ENCODE measurements at regions not wholly inside any gene's neighbourhood (a gene's known extent, or its start where the extent isn't known, plus 50 kb on each side); places are given as distances from the start of the nearest gene placed in this dataset.
"Not testable (repeated sequence)": the region's sequence is repeated elsewhere in the genome, so short reads cannot be mapped to it uniquely, and the experiment has no call there.

DNA sequence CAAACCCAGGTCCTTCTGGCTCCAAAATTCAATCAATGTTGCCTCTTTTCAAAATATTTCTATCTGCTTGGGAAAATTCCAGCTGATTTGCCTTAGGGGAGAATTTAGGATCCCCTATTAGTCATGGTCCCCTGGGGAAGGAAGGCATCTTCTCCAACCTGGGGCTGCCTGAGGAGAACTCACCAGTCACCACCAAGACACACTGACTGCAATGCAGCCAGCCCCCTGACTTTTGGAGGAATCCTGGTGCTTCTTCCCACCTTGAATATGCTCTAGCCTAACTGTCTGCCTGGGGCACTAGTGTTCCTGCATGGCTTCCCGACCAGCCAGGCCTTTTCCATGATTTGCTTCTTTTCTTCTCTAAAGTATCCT lies 71.8 kb upstream of the BCL2L14 start:
- Mint-ChIP-seq H3K4me3 (no peak overlapping the region), H3K4me1 (peaks cover 0 to 4% (median 2%) of the 10 kb centered on the region in 3 donors), H3K27ac (no peak overlapping the region), H3K9me3 (no peaks in the 10 kb centered on the region), H3K27me3 (no peaks in the 10 kb centered on the region), H3K36me3 (peaks cover 2% of the 10 kb centered on the region)

DNA sequence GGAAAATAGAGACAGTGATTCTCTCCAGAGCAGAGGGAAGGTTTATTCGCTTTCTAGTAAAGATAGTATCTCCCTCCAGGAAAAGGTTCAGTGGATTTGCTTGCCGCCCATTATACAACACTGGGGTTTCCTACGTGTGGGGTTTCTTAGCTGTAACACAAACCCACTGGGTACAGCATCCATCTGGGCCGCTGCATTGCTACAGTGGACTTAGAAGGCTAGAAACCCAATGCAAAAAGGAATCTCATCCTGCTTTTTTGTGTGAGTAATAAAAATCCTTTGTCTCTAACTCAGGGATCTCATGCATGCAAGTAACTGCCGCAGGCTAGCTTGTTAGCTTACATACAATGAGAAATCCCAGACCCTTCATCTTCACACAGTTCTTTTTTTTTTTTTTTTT lies 67.1 kb upstream of the BCL2L14 start:
- Mint-ChIP-seq H3K36me3 (peaks cover 2% of the 10 kb centered on the region), H3K9me3 (peaks cover 0 to 2% (median 0%) of the 10 kb centered on the region in 3 donors), H3K27me3 (peaks cover 10% of the 10 kb centered on the region), H3K4me3 (no peak overlapping the region), H3K4me1 (peaks cover 16 to 22% (median 18%) of the 10 kb centered on the region in 3 donors), H3K27ac (no peak overlapping the region)

DNA sequence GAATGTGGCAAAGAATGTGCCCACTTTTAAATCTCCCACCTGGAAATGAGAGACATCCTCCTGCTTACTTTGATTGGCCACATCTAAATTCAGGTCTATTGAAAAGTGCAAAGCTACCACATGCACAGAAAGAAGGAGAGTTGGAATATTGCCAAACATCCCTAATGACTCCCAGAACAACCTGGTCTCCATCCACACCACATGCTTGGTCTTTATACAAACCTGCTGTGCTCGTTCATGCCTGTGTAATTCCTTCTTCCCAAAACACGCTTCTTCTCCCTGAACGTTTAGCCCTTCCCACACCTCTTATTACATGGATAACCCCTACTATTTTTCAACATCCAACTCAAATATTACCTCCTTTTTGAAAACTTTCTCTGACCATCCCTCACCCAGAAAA lies 66.2 kb upstream of the BCL2L14 start:
- peaks cover 20 to 27% (median 23%) of the 10 kb centered on the region in 3 donors for H3K4me1 Mint-ChIP-seq
- peaks cover 2% of the 10 kb centered on the region for H3K36me3 Mint-ChIP-seq
- peak overlapping the region in 1 of 3 donors; percentile 12 for H3K27ac Mint-ChIP-seq
- H3K27me3 Mint-ChIP-seq = peaks cover 10% of the 10 kb centered on the region
- H3K9me3 Mint-ChIP-seq = peaks cover 0 to 2% (median 0%) of the 10 kb centered on the region in 3 donors
- no peak overlapping the region for H3K4me3 Mint-ChIP-seq

DNA sequence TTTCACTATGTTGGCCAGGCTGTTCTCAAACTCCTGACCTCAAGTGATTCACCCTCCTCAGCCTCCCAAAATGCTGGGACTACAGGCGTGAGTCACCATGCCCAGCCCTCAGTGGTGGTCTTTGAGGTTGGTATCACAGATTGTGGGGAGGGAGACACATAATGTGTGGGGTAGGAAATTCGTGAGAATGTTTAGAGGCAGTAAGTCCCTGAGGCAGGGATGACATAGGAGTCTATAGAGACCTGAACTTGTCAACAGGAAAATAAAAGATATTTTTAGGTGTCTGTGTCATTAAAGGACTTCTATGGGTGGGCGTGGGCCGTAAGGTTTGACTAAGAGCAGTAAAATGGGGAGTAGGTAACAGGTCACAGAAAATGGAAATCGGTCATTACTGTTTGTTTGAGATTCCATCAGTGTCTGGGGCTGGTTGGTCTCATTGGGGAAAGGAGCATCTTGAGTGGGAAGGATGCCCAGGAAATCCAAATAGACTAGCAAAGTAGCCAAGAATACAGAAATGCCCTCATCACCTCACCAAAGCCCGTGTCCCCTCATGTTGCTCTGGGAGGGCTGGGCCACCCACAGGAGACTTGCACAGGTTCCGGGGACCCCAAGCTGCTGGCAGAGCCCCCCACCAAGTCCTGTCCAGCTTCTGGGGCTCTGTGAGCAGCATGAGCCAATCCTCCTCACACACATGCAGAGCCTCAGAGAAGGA lies 63.6 kb upstream of the BCL2L14 start:
- peak overlapping the region in 1 of 3 donors; percentile 89 for H3K27ac Mint-ChIP-seq
- H3K36me3 Mint-ChIP-seq = peaks cover 2% of the 10 kb centered on the region
- H3K4me1 Mint-ChIP-seq = peaks cover 42 to 49% (median 45%) of the 10 kb centered on the region in 3 donors
- H3K4me3 Mint-ChIP-seq = peak overlapping the region in 2 of 4 donors; percentile 4 to 73
- peaks cover 0 to 2% (median 0%) of the 10 kb centered on the region in 3 donors for H3K9me3 Mint-ChIP-seq
- peaks cover 10% of the 10 kb centered on the region for H3K27me3 Mint-ChIP-seq

DNA sequence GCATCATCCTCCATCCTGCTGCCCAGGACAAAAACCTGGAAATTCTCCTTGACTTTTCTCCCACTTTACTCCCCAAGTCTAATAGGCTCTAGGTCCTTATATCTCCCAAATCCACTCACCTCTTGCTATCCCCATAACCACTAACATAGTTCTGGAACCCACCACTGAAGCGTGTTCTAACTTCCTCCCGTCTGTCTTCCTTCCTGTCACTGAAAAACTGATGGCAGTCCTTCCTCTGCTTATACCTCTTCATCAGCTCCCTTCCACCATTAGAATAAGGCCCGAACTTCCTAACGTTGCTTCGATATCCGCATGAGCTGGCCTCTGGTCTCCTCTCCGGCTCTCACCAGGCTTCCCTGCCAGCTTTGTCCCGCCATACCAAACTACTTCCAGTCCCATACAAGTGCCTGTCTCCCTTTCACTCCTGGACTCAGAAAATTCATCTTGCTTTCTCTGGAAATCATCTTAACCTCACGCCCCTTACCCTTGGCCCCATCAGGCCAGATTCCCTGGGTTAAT lies 63.0 kb upstream of the BCL2L14 start:
- H3K4me3 Mint-ChIP-seq = peak overlapping the region in 2 of 4 donors; percentile 31 to 63
- peaks cover 0 to 2% (median 0%) of the 10 kb centered on the region in 3 donors for H3K9me3 Mint-ChIP-seq
- peaks cover 10% of the 10 kb centered on the region for H3K27me3 Mint-ChIP-seq
- peak overlapping the region in 1 of 3 donors; percentile 89 for H3K27ac Mint-ChIP-seq
- peaks cover 43 to 54% (median 49%) of the 10 kb centered on the region in 3 donors for H3K4me1 Mint-ChIP-seq
- peaks cover 2% of the 10 kb centered on the region for H3K36me3 Mint-ChIP-seq

DNA sequence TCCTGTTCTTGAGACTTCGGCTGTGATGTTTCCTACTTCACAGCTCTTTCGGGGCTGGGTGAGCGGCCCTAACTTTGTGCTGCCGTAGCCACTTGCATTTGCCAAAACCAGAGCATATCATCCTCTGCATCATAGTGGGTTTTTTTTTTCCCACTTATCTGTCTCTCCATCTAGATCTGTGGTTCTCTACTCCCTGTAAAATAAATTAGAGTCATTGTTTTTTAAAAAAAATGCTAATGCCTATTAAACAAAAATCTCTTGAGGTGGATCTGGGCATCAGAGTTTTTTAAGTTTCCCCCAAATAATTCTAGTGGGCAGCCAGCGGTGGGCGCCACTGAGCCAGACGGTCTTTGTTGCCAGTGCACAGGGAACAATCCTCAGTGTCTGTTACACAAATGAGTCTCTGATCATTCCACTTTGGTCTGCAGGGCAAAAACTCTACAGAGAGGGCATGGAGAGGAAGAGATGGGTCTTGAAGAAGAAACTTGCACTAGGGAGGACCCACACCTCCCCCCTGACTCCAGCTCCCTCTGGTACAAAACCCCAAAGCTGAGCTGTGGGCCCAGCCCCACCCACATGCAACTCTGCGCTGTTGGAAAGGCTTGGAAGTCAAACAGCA lies 62.4 kb upstream of the BCL2L14 start:
- peaks cover 10% of the 10 kb centered on the region for H3K27me3 Mint-ChIP-seq
- H3K27ac Mint-ChIP-seq = no peak overlapping the region
- peaks cover 0 to 2% (median 0%) of the 10 kb centered on the region in 3 donors for H3K9me3 Mint-ChIP-seq
- peaks cover 43 to 54% (median 49%) of the 10 kb centered on the region in 3 donors for H3K4me1 Mint-ChIP-seq
- H3K4me3 Mint-ChIP-seq = peak overlapping the region in 2 of 4 donors; percentile 59 to 63
- peaks cover 2% of the 10 kb centered on the region for H3K36me3 Mint-ChIP-seq

DNA sequence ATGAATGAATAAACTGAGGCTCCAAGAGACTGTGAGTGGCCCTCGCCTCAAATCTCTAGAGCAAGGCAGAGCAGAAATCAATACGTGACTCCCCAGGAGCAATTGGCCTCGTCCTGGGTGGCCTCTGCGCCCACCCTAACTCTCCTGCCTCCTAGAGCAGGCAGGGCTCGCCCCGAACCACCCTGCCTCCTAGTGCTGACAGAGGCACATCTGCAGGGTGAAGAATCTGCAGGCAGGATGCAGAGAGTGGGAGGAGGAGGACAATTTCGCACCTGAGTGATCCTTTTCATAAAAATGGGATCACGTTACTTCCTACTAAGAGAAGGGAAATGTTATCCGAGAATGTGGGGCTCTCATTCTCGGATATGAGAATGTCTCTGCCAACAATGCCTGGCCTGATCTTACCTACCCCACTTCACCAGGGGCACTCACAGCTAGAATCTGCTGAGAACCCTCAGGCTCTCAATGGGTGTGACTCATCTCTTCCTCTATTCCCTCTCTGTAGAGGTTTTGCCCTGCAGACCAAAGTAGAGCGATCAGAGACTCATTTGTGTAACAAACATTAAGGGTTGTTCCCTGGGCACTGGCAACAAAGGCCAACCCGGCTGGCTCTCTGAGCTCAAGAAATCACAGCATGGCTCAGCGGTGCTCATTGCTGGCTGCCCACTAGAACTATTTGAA lies 61.7 kb upstream of the BCL2L14 start:
- H3K4me3 Mint-ChIP-seq = peak overlapping the region; percentile 4 to 69 (median 46)
- H3K4me1 Mint-ChIP-seq = peaks cover 43 to 54% (median 49%) of the 10 kb centered on the region in 3 donors
- peak overlapping the region in 1 of 3 donors; percentile 61 for H3K27ac Mint-ChIP-seq

DNA sequence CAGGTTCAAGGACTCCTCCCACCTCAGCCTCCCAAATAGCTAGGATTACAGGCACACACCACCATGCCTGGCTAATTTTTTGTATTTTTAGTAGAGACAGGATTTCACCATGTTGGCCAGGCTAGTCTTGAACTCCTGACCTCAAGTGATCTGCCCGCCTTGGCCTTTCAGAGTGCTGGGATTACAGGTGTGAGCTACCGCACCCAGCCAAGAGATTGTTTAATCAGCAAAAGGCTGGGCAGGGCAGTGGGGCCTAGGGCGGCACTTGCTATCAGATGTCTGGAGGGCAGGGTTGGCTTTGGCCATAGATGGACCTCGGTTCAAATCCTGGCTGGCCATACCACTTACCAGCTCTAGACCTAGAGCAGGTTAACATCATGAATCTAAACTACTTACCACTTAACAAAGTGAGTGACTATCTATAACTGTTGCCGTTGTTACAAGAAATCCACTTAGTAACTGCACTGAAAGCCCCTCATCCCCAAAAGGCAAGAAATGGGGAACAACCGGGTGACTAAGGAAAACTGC lies 60.9 kb upstream of the BCL2L14 start:
- not testable (repeated sequence) for H3K27me3 Mint-ChIP-seq, H3K36me3 Mint-ChIP-seq, H3K9me3 Mint-ChIP-seq
- Mint-ChIP-seq H3K4me1 (peaks cover 43 to 54% (median 49%) of the 10 kb centered on the region in 3 donors), H3K27ac (peak overlapping the region; percentile 64 to 95 (median 73)), H3K4me3 (peak overlapping the region; percentile 76 to 94 (median 86))

More for the DNA sequence above, 61.7 kb upstream of the BCL2L14 start:
- peaks cover 2% of the 10 kb centered on the region for H3K36me3 Mint-ChIP-seq
- H3K27me3 Mint-ChIP-seq = peaks cover 10% of the 10 kb centered on the region
- H3K9me3 Mint-ChIP-seq = peaks cover 0 to 2% (median 0%) of the 10 kb centered on the region in 3 donors

DNA sequence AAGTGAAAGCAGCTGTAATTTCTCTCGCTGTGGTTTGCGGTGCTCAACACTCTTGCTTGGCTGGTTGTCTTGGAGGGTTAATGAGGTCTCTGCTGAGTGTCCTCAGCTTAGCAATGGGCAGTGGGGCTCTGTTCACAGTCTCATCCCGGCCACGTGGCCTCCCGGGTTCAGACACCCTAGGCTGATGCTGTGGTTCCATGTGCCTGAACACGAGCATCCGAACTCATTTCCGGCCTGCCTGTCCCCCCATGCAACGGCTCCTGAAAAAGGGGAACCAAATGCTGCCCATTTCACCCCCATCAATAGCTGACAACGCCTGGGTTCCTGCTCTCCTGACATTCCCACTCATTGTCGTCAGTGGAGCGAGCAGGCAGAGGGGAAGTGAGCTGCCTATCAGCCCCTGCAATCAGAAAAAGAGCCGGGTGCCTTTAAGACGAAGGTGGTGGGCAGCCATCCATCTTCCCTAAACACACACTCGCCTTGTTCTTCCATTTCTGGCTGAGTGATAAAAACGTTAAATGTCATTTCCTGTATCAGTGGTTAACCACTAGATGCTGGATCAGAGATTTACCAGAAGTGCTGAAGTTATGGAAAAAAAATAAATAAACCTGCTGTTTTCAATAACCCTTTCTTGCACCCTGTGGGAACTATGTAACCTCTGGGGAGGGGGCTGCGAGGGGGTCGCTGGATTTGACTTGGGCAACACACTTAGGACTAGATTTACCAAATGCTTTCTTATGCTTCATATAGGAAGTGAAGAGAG lies 60.3 kb upstream of the BCL2L14 start:
- Mint-ChIP-seq H3K27ac (peak overlapping the region; percentile 64 to 95 (median 73)), H3K36me3 (no peaks in the 10 kb centered on the region), H3K9me3 (peaks cover 0 to 2% (median 0%) of the 10 kb centered on the region in 3 donors), H3K4me3 (peak overlapping the region; percentile 76 to 94 (median 86)), H3K27me3 (peaks cover 8% of the 10 kb centered on the region), H3K4me1 (peaks cover 43 to 54% (median 49%) of the 10 kb centered on the region in 3 donors)

DNA sequence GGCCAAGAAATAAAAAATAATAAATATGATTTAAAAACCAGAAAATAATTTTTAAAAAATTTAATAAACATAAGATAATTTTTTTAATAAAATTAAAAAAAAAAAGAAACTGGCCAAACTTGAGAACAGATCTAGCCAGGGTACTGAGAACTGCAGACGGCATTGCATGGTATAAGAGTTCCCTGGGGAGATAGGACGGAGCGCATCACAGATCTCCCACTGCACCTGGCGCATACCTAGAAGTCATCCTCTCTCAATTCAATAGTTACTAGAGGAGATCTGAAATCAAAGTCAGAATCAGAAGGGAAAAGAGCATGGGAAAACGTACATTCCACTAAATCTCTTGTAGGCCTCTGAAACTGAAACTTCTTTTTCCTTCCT lies 58.9 kb upstream of the BCL2L14 start:
- Mint-ChIP-seq H3K27me3 (peaks cover 8% of the 10 kb centered on the region), H3K4me1 (peaks cover 43 to 52% (median 48%) of the 10 kb centered on the region in 3 donors), H3K27ac (no peak overlapping the region), H3K36me3 (no peaks in the 10 kb centered on the region), H3K4me3 (peak overlapping the region; percentile 6 to 70 (median 40)), H3K9me3 (no peaks in the 10 kb centered on the region)

DNA sequence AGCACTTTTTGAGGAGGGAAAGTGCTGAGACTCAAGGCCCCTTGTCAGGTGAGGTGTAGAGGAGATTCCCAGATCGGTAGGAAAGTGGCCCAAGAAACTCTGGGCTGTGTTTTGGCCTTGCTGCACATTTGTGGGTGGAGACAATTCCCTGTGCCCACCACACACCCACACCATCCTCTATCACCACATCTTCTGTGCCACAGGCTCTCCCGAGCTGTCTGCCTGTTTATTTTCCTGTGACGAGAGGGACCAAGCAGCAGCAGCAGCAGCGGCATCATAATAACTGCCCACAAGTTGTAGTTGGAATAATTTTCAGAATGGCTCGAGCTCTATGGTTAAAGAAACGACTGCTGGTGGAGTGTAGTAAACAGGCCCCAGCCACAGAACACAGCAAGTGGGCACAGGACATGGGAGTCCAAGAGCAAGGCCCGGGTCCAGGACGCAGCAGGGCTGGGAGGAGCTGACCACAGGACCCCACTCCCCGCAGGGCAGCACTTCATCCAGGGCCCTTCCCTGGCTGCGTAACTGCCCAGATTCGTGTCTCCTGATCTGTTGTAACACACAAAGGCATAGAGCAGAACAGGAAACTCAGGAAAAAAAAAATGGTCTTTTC lies 55.6 kb upstream of the BCL2L14 start:
- Mint-ChIP-seq H3K4me3 (no peak overlapping the region), H3K27ac (peak overlapping the region in 1 of 3 donors; percentile 52), H3K9me3 (no peaks in the 10 kb centered on the region), H3K4me1 (peaks cover 16 to 24% (median 21%) of the 10 kb centered on the region in 3 donors), H3K36me3 (no peaks in the 10 kb centered on the region), H3K27me3 (peaks cover 4% of the 10 kb centered on the region)

DNA sequence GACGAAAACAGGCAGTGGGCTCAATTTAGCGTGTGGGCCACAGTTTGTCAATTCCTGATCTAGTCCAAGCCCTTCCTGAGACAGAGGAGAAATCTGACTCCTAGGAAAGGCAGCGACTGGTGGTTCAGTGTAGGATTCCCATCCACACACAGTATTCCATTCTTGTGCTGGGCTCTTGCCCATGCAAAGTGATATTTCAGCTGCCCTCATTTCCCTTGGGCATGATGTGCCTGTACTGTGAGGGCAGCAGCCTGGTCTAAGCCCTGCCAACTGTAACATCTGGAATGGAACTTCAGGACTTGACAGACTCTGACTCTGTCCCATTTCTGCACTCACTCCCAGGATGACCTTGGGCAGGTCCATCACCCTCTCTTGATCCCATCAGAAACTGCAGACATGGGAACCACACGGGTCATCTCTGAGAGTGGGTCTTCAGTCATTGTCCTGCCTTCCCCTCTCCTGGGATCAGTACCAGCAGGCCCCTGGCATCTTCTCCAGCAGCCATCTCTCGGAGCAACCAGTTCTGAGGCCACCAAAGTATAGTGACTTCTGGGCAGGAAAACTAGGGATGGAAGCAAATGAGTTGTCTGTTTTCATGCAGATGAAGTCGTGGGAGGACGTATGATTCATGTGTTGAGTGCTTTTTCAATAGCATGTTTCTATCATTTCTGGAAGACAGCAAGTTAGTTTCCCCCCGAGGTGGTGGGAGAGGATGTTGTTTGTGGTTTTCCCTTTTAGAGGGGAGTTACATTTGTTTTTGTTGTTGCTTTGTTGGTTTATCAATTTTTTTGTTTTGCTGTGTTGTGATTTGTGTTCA lies 54.2 kb upstream of the BCL2L14 start:
- Mint-ChIP-seq H3K27me3 (peaks cover 4% of the 10 kb centered on the region), H3K4me1 (peaks cover 5 to 14% (median 12%) of the 10 kb centered on the region in 3 donors)

DNA sequence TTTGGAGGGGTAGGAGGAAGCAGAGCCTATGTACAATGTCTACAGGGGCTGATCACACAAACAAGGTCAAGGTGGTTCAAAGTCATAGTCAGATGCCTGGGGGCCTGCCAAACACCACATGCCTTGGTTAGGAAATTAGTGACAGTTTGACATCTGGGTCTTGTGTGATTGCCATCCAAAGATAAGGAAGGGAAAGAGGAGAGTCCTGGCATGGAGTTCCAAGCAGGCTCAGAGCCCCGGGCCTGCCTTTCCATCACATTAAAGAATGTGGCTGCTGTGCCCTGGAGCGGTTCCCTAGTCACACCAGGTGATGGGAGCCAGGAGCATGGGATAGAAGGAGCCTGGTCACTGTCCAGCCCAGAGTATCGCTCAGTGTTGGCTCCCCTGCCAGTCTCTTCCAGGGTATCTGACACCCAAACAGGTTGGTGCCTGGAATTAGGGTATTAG lies 53.6 kb upstream of the BCL2L14 start:
- Mint-ChIP-seq H3K9me3 (no peaks in the 10 kb centered on the region), H3K27me3 (peaks cover 4% of the 10 kb centered on the region), H3K36me3 (no peaks in the 10 kb centered on the region), H3K4me3 (no peak overlapping the region), H3K27ac (no peak overlapping the region), H3K4me1 (peaks cover 8 to 14% (median 12%) of the 10 kb centered on the region in 3 donors)

More for the DNA sequence above, 54.2 kb upstream of the BCL2L14 start:
- Mint-ChIP-seq H3K4me3 (no peak overlapping the region), H3K9me3 (no peaks in the 10 kb centered on the region), H3K27ac (no peak overlapping the region), H3K36me3 (no peaks in the 10 kb centered on the region)
